Stimulated activated CD8-positive, alpha-beta memory T cell treated with anti-CD3 and anti-CD28 coated beads, Interleukin-7, amount 100 ng/mL, for 4 hours (primary cell): ENCODE measurements at regions not wholly inside any gene's neighbourhood (a gene's known extent, or its start where the extent isn't known, plus 50 kb on each side); places are given as distances from the start of the nearest gene placed in this dataset.

ENCODE experiments used
- DNase-seq, 2 donors: peaks; one replicate each; pipeline ENCODE4 v3.0.0-alpha.2; 2020; ENCODE audit warnings: low read depth in 2 of 2

DNA sequence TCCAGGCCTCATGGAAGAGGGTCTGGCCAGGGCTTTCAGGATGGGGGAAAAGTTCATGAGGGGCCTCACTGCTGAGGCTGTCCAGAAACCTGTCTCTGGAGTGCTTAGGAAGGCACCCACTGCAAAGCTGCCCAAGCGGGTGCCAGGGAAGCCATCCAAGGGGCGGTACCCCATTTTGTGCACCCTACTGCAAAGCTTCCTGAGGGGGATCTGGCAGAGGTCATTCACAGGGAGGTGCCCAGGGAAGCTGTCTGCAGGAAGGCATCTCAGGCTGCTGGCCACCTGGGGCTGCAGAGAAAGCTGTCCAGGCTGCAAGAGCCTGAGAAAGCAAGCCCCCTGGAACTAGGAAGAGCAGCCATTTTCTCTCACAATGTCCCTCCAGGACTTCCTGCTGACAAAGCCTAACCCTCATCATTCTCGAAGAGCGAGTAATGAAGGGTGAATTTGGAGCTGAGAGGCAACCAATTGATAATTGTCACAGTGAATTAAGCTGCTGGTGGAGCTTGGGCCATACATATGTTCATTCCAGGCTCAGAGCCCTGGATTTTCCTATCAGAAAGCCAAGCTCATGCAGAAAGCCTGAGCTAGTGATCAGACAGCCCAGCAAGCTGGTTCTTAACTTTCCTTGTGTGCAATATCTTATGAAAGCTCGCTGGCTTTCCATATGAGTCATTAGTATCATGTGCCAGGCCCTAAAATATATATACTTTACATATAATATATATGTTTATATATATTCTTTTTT lies 62.2 kb upstream of the SLC22A16 start:
- DNase-seq, result no peak

GRCh38 chr6:110537208-110538123 lies 61.1 kb upstream of the SLC22A16 start:
- no peak for DNase-seq

DNA sequence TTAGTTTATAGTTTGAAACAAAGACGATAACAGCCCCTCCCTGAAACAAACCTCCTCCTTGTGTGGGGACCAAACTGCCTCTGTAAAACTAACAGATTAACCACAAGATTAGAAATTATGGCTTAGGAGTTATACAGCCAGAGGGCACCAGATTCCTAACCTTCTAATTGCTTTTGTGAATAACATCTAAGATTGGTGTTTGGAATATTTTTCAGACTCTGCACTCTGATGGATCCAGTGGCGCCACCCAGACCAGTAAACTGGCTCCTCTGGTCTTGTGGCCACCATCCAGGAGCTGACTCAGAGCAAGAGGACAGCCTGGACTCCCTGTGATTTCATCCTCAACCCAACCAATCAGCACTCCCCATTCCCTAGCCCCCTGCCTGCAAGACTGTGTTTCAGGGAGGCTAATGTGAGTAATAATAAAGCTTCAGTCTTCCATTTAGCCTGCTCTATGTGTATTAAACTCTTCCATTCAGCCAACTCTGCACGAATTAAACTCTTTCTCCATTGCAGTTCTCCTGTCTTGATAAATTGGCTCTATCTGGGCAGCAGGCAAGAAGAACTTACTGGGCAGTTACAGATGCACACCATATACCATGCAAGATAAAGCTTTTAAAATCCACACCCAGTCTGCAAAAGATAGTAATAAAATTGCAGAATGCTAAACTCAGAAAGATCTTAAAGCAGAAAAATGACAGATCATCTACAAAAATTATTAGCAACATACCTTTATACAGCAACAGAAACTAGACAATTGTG lies 58.5 kb upstream of the SLC22A16 start:
- no peak for DNase-seq

- DNase-seq, result no peak
These were observed 56.0 kb upstream of the SLC22A16 start for GRCh38 chr6:110532431-110532830.

GRCh38 chr6:110530671-110531070 lies 54.3 kb upstream of the SLC22A16 start:
- no peak for DNase-seq

DNA sequence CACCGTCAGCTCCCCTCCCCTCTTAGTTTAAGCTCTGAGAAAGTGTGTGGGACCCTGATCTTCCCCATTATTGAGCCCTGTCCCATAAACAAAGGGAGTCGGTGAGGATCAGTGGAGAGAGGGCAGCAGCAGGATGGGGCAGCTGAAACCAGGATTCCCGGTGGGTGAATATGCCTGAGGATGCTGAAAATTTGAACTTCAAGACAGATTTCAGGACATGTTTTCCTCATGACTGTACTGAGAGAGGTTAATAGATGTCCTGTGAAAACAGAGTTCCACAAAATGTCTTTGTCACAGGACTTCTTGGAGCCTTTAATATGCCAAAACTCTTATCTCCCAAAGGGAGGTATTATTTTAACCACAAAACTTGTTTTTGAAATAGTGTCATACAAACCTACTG lies 53.5 kb upstream of the SLC22A16 start:
- no peak for DNase-seq

DNA sequence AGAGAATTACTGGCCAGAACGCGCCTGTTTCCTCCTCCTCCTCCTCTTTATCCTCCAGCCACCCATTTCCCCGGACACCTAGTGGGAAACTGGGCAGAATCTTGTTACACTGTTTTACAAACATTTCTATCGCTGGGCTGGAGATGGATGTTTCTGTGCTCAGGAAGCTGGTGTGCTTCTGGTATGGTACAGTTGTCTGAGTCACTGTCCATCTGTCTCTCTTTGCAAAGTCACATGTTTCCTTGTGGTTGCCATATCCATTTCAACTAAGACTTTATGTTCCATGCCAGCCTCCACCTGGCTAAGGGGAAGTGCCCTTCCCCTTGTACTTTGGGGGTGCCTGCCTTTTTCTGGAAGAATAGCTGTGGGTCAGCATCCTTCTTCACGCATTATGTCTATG lies 52.9 kb upstream of the SLC22A16 start:
- DNase-seq, result no peak

DNA sequence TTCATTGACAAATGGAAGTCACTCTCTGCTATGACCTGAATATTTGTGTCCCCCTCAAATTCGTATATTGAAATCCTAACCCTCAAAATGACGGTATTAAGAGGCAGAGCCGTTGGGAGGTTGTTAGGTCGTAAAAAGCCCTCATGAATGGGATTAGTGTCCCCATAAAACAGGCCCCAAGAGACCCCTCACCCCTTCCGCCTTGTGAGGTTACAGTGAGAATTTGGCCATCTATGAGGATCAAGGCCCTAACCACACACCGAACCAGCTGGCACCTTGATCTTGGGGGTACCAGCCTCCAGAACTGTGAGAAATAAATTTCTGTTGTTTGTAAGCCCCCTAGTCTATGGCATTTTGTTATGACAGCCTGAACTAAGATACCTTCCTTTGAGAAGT lies 52.5 kb upstream of the SLC22A16 start:
- no peak for DNase-seq

- peak in 1 of 2 donors; percentile 34 for DNase-seq
These were observed 51.9 kb upstream of the SLC22A16 start for GRCh38 chr6:110528101-110528929.

DNA sequence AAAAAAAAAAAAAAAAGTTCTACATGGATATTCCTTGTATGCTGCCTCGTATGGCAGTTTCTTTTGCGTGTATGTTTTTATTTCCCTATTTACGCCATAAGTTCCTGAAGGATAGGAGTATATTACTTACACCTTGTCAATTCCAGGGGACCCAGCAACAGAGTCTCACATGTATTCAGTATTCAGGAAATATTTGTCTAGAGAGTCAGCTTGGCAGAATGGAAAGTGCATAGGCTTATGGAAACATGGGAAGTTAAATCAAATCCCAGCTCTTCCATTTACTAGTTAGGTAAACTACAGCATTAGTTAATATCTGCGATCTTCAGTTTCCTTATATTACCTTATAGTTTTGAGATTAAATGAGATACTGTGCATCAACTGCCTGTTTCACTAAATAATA lies 51.1 kb upstream of the SLC22A16 start:
- no peak for DNase-seq

- DNase-seq, result no peak
These were observed 50.3 kb upstream of the SLC22A16 start for GRCh38 chr6:110526726-110527125.
